H1 (cell line): ENCODE measurements at regions not wholly inside any gene's neighbourhood (a gene's known extent, or its start where the extent isn't known, plus 50 kb on each side); places are given as distances from the start of the nearest gene placed in this dataset.

Experiments
- BACH1 ChIP-seq: IDR thresholded peaks from 2 replicates; pipeline ENCODE4 v1.6.1; 2012; ENCODE audit warnings: low read length, improper control_type of control experiment
- CTBP2 ChIP-seq: IDR thresholded peaks from 2 replicates; pipeline ENCODE4 v1.7.0; 2011; ENCODE audit warnings: borderline replicate concordance, mild to moderate bottlenecking, moderate library complexity, mixed read lengths, low read length; ENCODE audit not compliant: insufficient read depth, insufficient read length
- FOSL1 ChIP-seq: IDR thresholded peaks from 2 replicates; pipeline ENCODE4 v1.6.1; 2011; ENCODE audit warnings: mild to moderate bottlenecking, low read depth, low read length, moderate library complexity; ENCODE audit not compliant: insufficient read depth
- JUN ChIP-seq: IDR thresholded peaks from 2 replicates; pipeline ENCODE4 v1.6.1; 2011; ENCODE audit warnings: low read depth, mild to moderate bottlenecking, improper control_type of control experiment, low read length
- KDM1A ChIP-seq: fragments of 200-600, 300-600 bp; sonication (generic); IDR thresholded peaks from 2 replicates; pipeline ENCODE4 v1.7.1; 2016; ENCODE audit warnings: mild to moderate bottlenecking, low read length, borderline replicate concordance
- PHF8 ChIP-seq: fragments of 200-600 bp; sonication (generic); conservative IDR thresholded peaks from 2 replicates; pipeline ENCODE4 v1.7.1; 2012; ENCODE audit warnings: low read depth, mild to moderate bottlenecking, inconsistent platforms, low read length, moderate library complexity
- RBBP5 ChIP-seq: IDR thresholded peaks from 2 replicates; pipeline ENCODE4 v1.7.1; 2012; ENCODE audit warnings: low read depth, mild to moderate bottlenecking, inconsistent platforms, low read length, moderate library complexity, borderline replicate concordance
- TEAD4 ChIP-seq: IDR thresholded peaks from 2 replicates; pipeline ENCODE4 v1.6.1; 2012; ENCODE audit warnings: low read depth, low read length, inconsistent platforms, mixed read lengths

GRCh38 chr3:152964911-152965609, 130.1 kb downstream of the P2RY1 start (continued):
- no peak for TF ChIP-seq CTBP2
- no peak for TF ChIP-seq JUN
- no peak for TF ChIP-seq TEAD4
- TF ChIP-seq KDM1A, result no peak
- no peak for TF ChIP-seq PHF8
- TF ChIP-seq RBBP5, result no peak
- no peak for TF ChIP-seq FOSL1
- no peak for TF ChIP-seq BACH1
